ENCODE measurements at regions not wholly inside any gene's neighbourhood (a gene's known extent, or its start where the extent isn't known, plus 50 kb on each side); places are given as distances from the start of the nearest gene placed in this dataset.

- intact Hi-C loops (cut with micrococcal nuclease; ENCODE audit: unreplicated experiment) = loop anchor here (5.0 kb wide), 1 partner anchor 358 kb away; no protein-coding TSS in a partner anchor
- Mint-ChIP-seq H3K4me3 (ENCODE audit: unreplicated experiment) (no peak overlapping the region), H3K9me3 (ENCODE audit: unreplicated experiment) (no peaks in the 10 kb centered on the region), H3K27me3 (ENCODE audit: insufficient read depth, unreplicated experiment) (no peaks in the 10 kb centered on the region), H3K27ac (ENCODE audit: unreplicated experiment) (no peak overlapping the region), H3K36me3 (ENCODE audit: insufficient read depth, unreplicated experiment) (no peaks in the 10 kb centered on the region), H3K4me1 (ENCODE audit: low read depth, unreplicated experiment) (no peaks in the 10 kb centered on the region)
- ChIA-PET CTCF (interaction anchor here (0.8 kb wide), 1 partner anchor 157 kb away, joined by 3 read pairs; no protein-coding TSS in a partner anchor), POLR2A (no interaction called here)
- no peak overlapping the region for H3K4me3 ChIP-seq (ENCODE audit: low read depth, low read length)
- H3K4me1 ChIP-seq = 0 out of 2 replicates have a peak, but pooled peaks cover 5% of the 10 kb centered on the region
- TF ChIP-seq CTCF (IDR thresholded peaks at IDR 0.05; ENCODE audit: insufficient read depth in 1 of 2, low read depth in 1 of 2, low read length in 1 of 2, severe bottlenecking in 1 of 2, unreplicated experiment in 1 of 2) = no peak
- no peak for DNase-seq
- H3K27me3 ChIP-seq (replicated peaks; ENCODE audit: control insufficient read depth, insufficient read depth, low read length) = no peaks in the 10 kb centered on the region
- no peaks in the 10 kb centered on the region for H3K36me3 ChIP-seq (ENCODE audit: control insufficient read depth, insufficient read depth, low read length)
- H3K9me3 ChIP-seq = no peaks in the 10 kb centered on the region
- no TSS peak for BruUV-seq (replicated peaks)
Observed at GRCh38 chrX:39809331-39809730, 288.4 kb downstream of the BCOR start.

GRCh38 chrX:39810901-39811300, 286.9 kb downstream of the BCOR start:
- POLR2A ChIA-PET = no interaction called here

GRCh38 chrX:39811376-39811775, 286.4 kb downstream of the BCOR start:
- no peak overlapping the region for H3K27ac Mint-ChIP-seq (ENCODE audit: unreplicated experiment)
- intact Hi-C loops (cut with micrococcal nuclease; ENCODE audit: unreplicated experiment) = loop anchor here (10.0 kb wide), 1 partner anchor 163 kb away; no protein-coding TSS in a partner anchor
- H3K36me3 Mint-ChIP-seq (ENCODE audit: insufficient read depth, unreplicated experiment) = no peaks in the 10 kb centered on the region
- DNase-seq = no peak
- no peak overlapping the region for H3K4me3 Mint-ChIP-seq (ENCODE audit: unreplicated experiment)
- Histone ChIP-seq H3K9me3 (no peaks in the 10 kb centered on the region), H3K36me3 (ENCODE audit: control insufficient read depth, insufficient read depth, low read length) (no peaks in the 10 kb centered on the region), H3K4me3 (ENCODE audit: low read depth, low read length) (no peak overlapping the region), H3K4me1 (peaks cover 8% of the 10 kb centered on the region; the same call in 1 of the 2 replicates), H3K27me3 (replicated peaks; ENCODE audit: control insufficient read depth, insufficient read depth, low read length) (no peaks in the 10 kb centered on the region)
- BruUV-seq (replicated peaks) = no TSS peak
- H3K9me3 Mint-ChIP-seq (ENCODE audit: unreplicated experiment) = no peaks in the 10 kb centered on the region
- TF ChIP-seq CTCF (IDR thresholded peaks at IDR 0.05; ENCODE audit: insufficient read depth in 1 of 2, low read depth in 1 of 2, low read length in 1 of 2, severe bottlenecking in 1 of 2, unreplicated experiment in 1 of 2) = no peak
- ChIA-PET POLR2A (no interaction called here), CTCF (no interaction called here)
- H3K4me1 Mint-ChIP-seq (ENCODE audit: low read depth, unreplicated experiment) = no peaks in the 10 kb centered on the region
- no peaks in the 10 kb centered on the region for H3K27me3 Mint-ChIP-seq (ENCODE audit: insufficient read depth, unreplicated experiment)

More at GRCh38 chrX:39810901-39811300, 286.9 kb downstream of the BCOR start:
- intact Hi-C loops (cut with micrococcal nuclease; ENCODE audit: unreplicated experiment) = loop anchor here (10.0 kb wide), 1 partner anchor 164 kb away; no protein-coding TSS in a partner anchor
- no peak for DNase-seq
- Mint-ChIP-seq H3K9me3 (ENCODE audit: unreplicated experiment) (no peaks in the 10 kb centered on the region), H3K4me3 (ENCODE audit: unreplicated experiment) (no peak overlapping the region), H3K27me3 (ENCODE audit: insufficient read depth, unreplicated experiment) (no peaks in the 10 kb centered on the region), H3K36me3 (ENCODE audit: insufficient read depth, unreplicated experiment) (no peaks in the 10 kb centered on the region), H3K27ac (ENCODE audit: unreplicated experiment) (no peak overlapping the region), H3K4me1 (ENCODE audit: low read depth, unreplicated experiment) (no peaks in the 10 kb centered on the region)
- no peak for TF ChIP-seq CTCF (IDR thresholded peaks at IDR 0.05; ENCODE audit: insufficient read depth in 1 of 2, low read depth in 1 of 2, low read length in 1 of 2, severe bottlenecking in 1 of 2, unreplicated experiment in 1 of 2)
- CTCF ChIA-PET = no interaction called here
- no peaks in the 10 kb centered on the region for H3K36me3 ChIP-seq (ENCODE audit: control insufficient read depth, insufficient read depth, low read length)
- H3K4me3 ChIP-seq (ENCODE audit: low read depth, low read length) = no peak overlapping the region
- BruUV-seq (replicated peaks) = no TSS peak
- no peaks in the 10 kb centered on the region for H3K27me3 ChIP-seq (replicated peaks; ENCODE audit: control insufficient read depth, insufficient read depth, low read length)
- 0 out of 2 replicates have a peak, but pooled peaks cover 5% of the 10 kb centered on the region for H3K4me1 ChIP-seq
- H3K9me3 ChIP-seq = no peaks in the 10 kb centered on the region

All from Caco-2 (cell line).